Vagina (tissue), 2 donors: ENCODE measurements at regions not wholly inside any gene's neighbourhood (a gene's known extent, or its start where the extent isn't known, plus 50 kb on each side); places are given as distances from the start of the nearest gene placed in this dataset.
"Not testable (repeated sequence)": the region's sequence is repeated elsewhere in the genome, so short reads cannot be mapped to it uniquely, and the experiment has no call there.

Source experiments
- DNase-seq, 2 donors: peaks; one replicate each; pipeline ENCODE4 v3.0.0-alpha.2; 2017; ENCODE audit errors: extremely low spot score in 2 of 2
- H3K27ac ChIP-seq: fragments of 200-600 bp; sonication (generic); one replicate; pipeline ENCODE4 v1.5.1; 2019
- H3K27me3 ChIP-seq: fragments of 200-600 bp; sonication (generic); one replicate; pipeline ENCODE4 v1.5.1; 2019
- H3K36me3 ChIP-seq, 2 donors: fragments of 200-600 bp; sonication (generic); one replicate each; pipeline ENCODE4 v1.5.1; 2017 to 2019
- H3K4me1 ChIP-seq: fragments of 200-600 bp; sonication (generic); one replicate; pipeline ENCODE4 v1.5.1; 2019
- H3K4me3 ChIP-seq, 2 donors: fragments of 200-600 bp; sonication (generic); 1 replicate in 1 of 2; 2 replicates in 1 of 2; pipeline ENCODE4 v1.5.1; 2016 to 2019
- H3K9me3 ChIP-seq: fragments of 200-600 bp; sonication (generic); one replicate; pipeline ENCODE4 v1.5.1; 2019
- POLR2A ChIP-seq, 2 donors: fragments of 450-650 bp; IDR thresholded peaks; one replicate each; pipeline ENCODE4 v1.6.1; 2017; ENCODE audit warnings: antibody characterized with exemption in 2 of 2, mild to moderate bottlenecking in 2 of 2, moderate library complexity in 2 of 2
- POLR2AphosphoS5 ChIP-seq, 2 donors: sonication (generic); formaldehyde crosslinking; IDR thresholded peaks; one replicate each; pipeline ENCODE4 v1.9.0; 2017; ENCODE audit warnings: antibody characterized with exemption in 2 of 2, mild to moderate bottlenecking in 2 of 2, low read depth in 1 of 2; ENCODE audit not compliant: insufficient read depth in 1 of 2
- intact Hi-C: fragments of 100-400 bp; cut with DNase I; formaldehyde crosslinking; loops from one replicate; pipeline ENCODE4 v1.15.1; 2023
- TF ChIP-seq, protein P1 (sequence below), 3 experiments: fragments of 450-650 bp in 2 of 3; fragments of 200-600 bp in 1 of 3; sonication (generic) in 1 of 3; IDR thresholded peaks; one replicate each; pipeline ENCODE4 v1.5.1; 2017 to 2019; ENCODE audit warnings: antibody characterized with exemption in 3 of 3, mild to moderate bottlenecking in 2 of 3, moderate library complexity in 2 of 3

DNA sequence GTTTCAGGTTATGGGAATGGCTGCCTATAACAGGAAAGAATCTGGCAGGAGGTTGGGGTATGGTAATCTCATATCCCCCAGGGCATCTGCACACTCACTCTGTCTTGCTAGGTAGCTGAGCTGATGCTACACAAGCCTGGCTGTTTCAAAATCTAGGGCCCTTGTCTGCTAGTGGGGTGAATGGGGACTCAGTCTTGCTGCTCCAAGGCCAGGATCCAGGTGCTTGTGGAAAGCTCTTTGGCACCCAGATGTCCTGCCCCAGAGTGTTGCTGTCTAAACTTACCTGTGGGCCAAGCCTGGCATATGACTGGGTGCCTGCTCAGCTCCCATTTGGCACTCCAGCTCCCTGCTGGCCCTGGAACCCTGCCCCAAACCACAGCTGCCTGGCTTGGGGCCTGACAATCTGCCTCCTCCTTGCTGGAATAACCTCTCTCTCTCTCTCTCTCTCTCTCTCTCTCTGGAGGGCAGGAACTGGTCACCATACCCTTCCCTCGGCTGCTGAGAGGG lies 158.1 kb upstream of the TSC22D1 start:
- no peaks in the 10 kb centered on the region for H3K27me3 ChIP-seq
- intact Hi-C loops: no loop called here
- no peak for TF ChIP-seq POLR2A (IDR thresholded peaks at IDR 0.05)
- no peak for TF ChIP-seq POLR2AphosphoS5 (IDR thresholded peaks at IDR 0.05; ENCODE audit: insufficient read depth in 1 of 2, low read depth in 1 of 2)
- TF ChIP-seq, protein P1, sequence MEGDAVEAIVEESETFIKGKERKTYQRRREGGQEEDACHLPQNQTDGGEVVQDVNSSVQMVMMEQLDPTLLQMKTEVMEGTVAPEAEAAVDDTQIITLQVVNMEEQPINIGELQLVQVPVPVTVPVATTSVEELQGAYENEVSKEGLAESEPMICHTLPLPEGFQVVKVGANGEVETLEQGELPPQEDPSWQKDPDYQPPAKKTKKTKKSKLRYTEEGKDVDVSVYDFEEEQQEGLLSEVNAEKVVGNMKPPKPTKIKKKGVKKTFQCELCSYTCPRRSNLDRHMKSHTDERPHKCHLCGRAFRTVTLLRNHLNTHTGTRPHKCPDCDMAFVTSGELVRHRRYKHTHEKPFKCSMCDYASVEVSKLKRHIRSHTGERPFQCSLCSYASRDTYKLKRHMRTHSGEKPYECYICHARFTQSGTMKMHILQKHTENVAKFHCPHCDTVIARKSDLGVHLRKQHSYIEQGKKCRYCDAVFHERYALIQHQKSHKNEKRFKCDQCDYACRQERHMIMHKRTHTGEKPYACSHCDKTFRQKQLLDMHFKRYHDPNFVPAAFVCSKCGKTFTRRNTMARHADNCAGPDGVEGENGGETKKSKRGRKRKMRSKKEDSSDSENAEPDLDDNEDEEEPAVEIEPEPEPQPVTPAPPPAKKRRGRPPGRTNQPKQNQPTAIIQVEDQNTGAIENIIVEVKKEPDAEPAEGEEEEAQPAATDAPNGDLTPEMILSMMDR (IDR thresholded peaks at IDR 0.05): no peak
- H3K4me1 ChIP-seq: peaks cover 6% of the 10 kb centered on the region
- no peak overlapping the region for H3K4me3 ChIP-seq
- no peak for DNase-seq
- H3K27ac ChIP-seq: no peak overlapping the region
- no peaks in the 10 kb centered on the region for H3K9me3 ChIP-seq
- no peaks in the 10 kb centered on the region for H3K36me3 ChIP-seq

GRCh38 chr13:44732503-44733098 lies 156.5 kb upstream of the TSC22D1 start:
- Histone ChIP-seq H3K36me3 (no peaks in the 10 kb centered on the region), H3K4me1 (peaks cover 10% of the 10 kb centered on the region), H3K27me3 (no peaks in the 10 kb centered on the region), H3K9me3 (no peaks in the 10 kb centered on the region), H3K4me3 (no peak overlapping the region), H3K27ac (no peak overlapping the region)
- TF ChIP-seq POLR2A (IDR thresholded peaks at IDR 0.05) (no peak), POLR2AphosphoS5 (IDR thresholded peaks at IDR 0.05; ENCODE audit: insufficient read depth in 1 of 2, low read depth in 1 of 2) (no peak)
- TF ChIP-seq, protein P1 (IDR thresholded peaks at IDR 0.05): no peak
- no peak for DNase-seq
- intact Hi-C loops: no loop called here

DNA sequence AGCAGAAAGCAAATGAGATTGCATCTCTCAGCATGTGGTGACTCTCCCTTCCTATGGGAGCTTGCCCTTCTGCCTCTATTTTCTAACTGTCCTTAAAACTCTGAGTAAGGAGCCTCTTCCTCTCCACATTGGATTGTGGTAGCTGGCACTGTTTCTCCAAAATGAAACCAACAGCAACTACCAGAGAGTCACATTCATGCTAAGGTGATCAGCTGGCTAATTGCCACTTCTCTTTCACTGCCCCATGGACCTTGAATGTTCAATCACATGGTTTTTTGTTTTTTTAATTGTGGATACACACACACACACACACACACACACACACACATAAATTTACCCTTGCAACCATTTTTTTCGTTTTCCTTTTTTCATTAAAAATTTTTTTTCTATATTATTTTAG lies 154.7 kb upstream of the TSC22D1 start:
- Histone ChIP-seq H3K36me3 (no peaks in the 10 kb centered on the region), H3K27me3 (no peaks in the 10 kb centered on the region), H3K27ac (no peak overlapping the region), H3K4me1 (peaks cover 26% of the 10 kb centered on the region), H3K9me3 (no peaks in the 10 kb centered on the region), H3K4me3 (no peak overlapping the region)
- intact Hi-C loops: no loop called here
- DNase-seq: no peak
- TF ChIP-seq POLR2AphosphoS5 (IDR thresholded peaks at IDR 0.05; ENCODE audit: insufficient read depth in 1 of 2, low read depth in 1 of 2) (no peak), POLR2A (IDR thresholded peaks at IDR 0.05) (no peak)
- TF ChIP-seq, protein P1 (IDR thresholded peaks at IDR 0.05): no peak

- DNase-seq: no peak
- H3K4me3 ChIP-seq: no peak overlapping the region
Measured at GRCh38 chr13:44730099-44730498, 154.0 kb upstream of the TSC22D1 start.

GRCh38 chr13:44727591-44727990 lies 151.5 kb upstream of the TSC22D1 start:
- intact Hi-C loops, DNase-seq, H3K27me3 ChIP-seq: not testable (repeated sequence)

More at GRCh38 chr13:44730099-44730498, 154.0 kb upstream of the TSC22D1 start:
- H3K4me1 ChIP-seq: peaks cover 28% of the 10 kb centered on the region
- H3K36me3 ChIP-seq: no peaks in the 10 kb centered on the region
- no peaks in the 10 kb centered on the region for H3K27me3 ChIP-seq
- TF ChIP-seq POLR2AphosphoS5 (IDR thresholded peaks at IDR 0.05; ENCODE audit: insufficient read depth in 1 of 2, low read depth in 1 of 2): no peak
- no peak for TF ChIP-seq POLR2A (IDR thresholded peaks at IDR 0.05)
- TF ChIP-seq, protein P1 (IDR thresholded peaks at IDR 0.05): no peak
- H3K27ac ChIP-seq: no peak overlapping the region
- no peaks in the 10 kb centered on the region for H3K9me3 ChIP-seq
- intact Hi-C loops: no loop called here

More at GRCh38 chr13:44727591-44727990, 151.5 kb upstream of the TSC22D1 start:
- H3K9me3 ChIP-seq, H3K27ac ChIP-seq, H3K4me3 ChIP-seq, H3K36me3 ChIP-seq: not testable (repeated sequence)
- H3K4me1 ChIP-seq: peaks cover 22% of the 10 kb centered on the region
